Hepatocyte (in vitro differentiated cells): ENCODE measurements at regions not wholly inside any gene's neighbourhood (a gene's known extent, or its start where the extent isn't known, plus 50 kb on each side); places are given as distances from the start of the nearest gene placed in this dataset.

Source experiments
- DNase-seq: peaks from one replicate; pipeline ENCODE4 v3.0.0-alpha.2; 2016; ENCODE audit warnings: low spot score
- H2AFZ ChIP-seq: fragments of 200-600 bp; sonication (generic); 2 replicates; pipeline ENCODE4 v1.6.0; 2016; ENCODE audit warnings: antibody characterized with exemption, mild to moderate bottlenecking
- H3K27ac ChIP-seq: fragments of 200-600 bp; sonication (generic); 2 replicates; pipeline ENCODE4 v1.5.1; 2016; ENCODE audit warnings: mild to moderate bottlenecking
- H3K27me3 ChIP-seq: fragments of 200-600 bp; sonication (generic); 2 replicates; pipeline ENCODE4 v1.6.1; 2016
- H3K36me3 ChIP-seq: fragments of 200-600 bp; sonication (generic); replicated peaks from 2 replicates; pipeline ENCODE4 v1.5.1; 2016; ENCODE audit warnings: low read depth; ENCODE audit not compliant: insufficient read depth
- H3K4me1 ChIP-seq: fragments of 200-600 bp; sonication (generic); 2 replicates; pipeline ENCODE4 v1.5.1; 2016; ENCODE audit warnings: mild to moderate bottlenecking, moderate library complexity; ENCODE audit not compliant: insufficient read depth
- H3K4me2 ChIP-seq: fragments of 200-600 bp; sonication (generic); 2 replicates; pipeline ENCODE4 v1.6.0; 2016
- H3K4me3 ChIP-seq: fragments of 200-600 bp; sonication (generic); 2 replicates; pipeline ENCODE4 v1.5.1; 2016; ENCODE audit warnings: mild to moderate bottlenecking
- H3K79me2 ChIP-seq: fragments of 200-600 bp; sonication (generic); 2 replicates; pipeline ENCODE4 v1.6.0; 2017; ENCODE audit warnings: mild to moderate bottlenecking
- H3K9me2 ChIP-seq: fragments of 200-600 bp; sonication (generic); replicated peaks from 2 replicates; pipeline ENCODE4 v1.6.0; 2017; ENCODE audit warnings: mild to moderate bottlenecking; ENCODE audit not compliant: insufficient read depth
- H3K9me3 ChIP-seq: fragments of 200-600 bp; sonication (generic); 2 replicates; pipeline ENCODE4 v1.5.1; 2016; ENCODE audit warnings: low read depth, mild to moderate bottlenecking
- H4K20me1 ChIP-seq: fragments of 200-600 bp; sonication (generic); 2 replicates; pipeline ENCODE4 v1.6.0; 2016; ENCODE audit warnings: mild to moderate bottlenecking; ENCODE audit not compliant: insufficient read depth, poor library complexity, severe bottlenecking
- EZH2 ChIP-seq: fragments of 200-600 bp; sonication (generic); IDR thresholded peaks from 2 replicates; pipeline ENCODE4 v1.6.1; 2016; ENCODE audit warnings: antibody characterized with exemption, mild to moderate bottlenecking, borderline replicate concordance
- EZH2phosphoT487 ChIP-seq: fragments of 200-600 bp; sonication (generic); IDR thresholded peaks from one replicate; pipeline ENCODE4 v1.6.1; 2018; ENCODE audit warnings: antibody characterized with exemption, mild to moderate bottlenecking, low read depth, moderate library complexity; ENCODE audit not compliant: unreplicated experiment, severe bottlenecking
- WGBS: methylation state at CpG from one replicate; pipeline ENCODE4 v1.1.6; 2016; ENCODE audit warnings: low lambda C conversion rate; ENCODE audit errors: missing lambda C conversion rate; 5-methylcytosine and 5-hydroxymethylcytosine counted together
- TF ChIP-seq, protein P1 (sequence below): fragments of 200-600 bp; sonication (generic); IDR thresholded peaks from 2 replicates; pipeline ENCODE4 v1.5.1; 2016; ENCODE audit warnings: antibody characterized with exemption, mild to moderate bottlenecking; ENCODE audit not compliant: poor library complexity

GRCh38 chr21:35217504-35218060 lies 168.5 kb upstream of the RUNX1 start:
- Histone ChIP-seq H3K79me2 (no peaks in the 10 kb centered on the region), H3K27me3 (no peaks in the 10 kb centered on the region), H3K9me3 (no peaks in the 10 kb centered on the region), H3K9me2 (no peaks in the 10 kb centered on the region), H2AFZ (no peak overlapping the region), H4K20me1 (no peaks in the 10 kb centered on the region), H3K4me1 (peaks cover 7% of the 10 kb centered on the region), H3K36me3 (no peaks in the 10 kb centered on the region), H3K27ac (peak overlapping the region; percentile 37), H3K4me3 (no peak overlapping the region), H3K4me2 (no peak overlapping the region)
- 82% methylated on average over 1 of the region's 1 CpG for WGBS
- TF ChIP-seq EZH2 (no peak), EZH2phosphoT487 (no peak)
- TF ChIP-seq, protein P1, sequence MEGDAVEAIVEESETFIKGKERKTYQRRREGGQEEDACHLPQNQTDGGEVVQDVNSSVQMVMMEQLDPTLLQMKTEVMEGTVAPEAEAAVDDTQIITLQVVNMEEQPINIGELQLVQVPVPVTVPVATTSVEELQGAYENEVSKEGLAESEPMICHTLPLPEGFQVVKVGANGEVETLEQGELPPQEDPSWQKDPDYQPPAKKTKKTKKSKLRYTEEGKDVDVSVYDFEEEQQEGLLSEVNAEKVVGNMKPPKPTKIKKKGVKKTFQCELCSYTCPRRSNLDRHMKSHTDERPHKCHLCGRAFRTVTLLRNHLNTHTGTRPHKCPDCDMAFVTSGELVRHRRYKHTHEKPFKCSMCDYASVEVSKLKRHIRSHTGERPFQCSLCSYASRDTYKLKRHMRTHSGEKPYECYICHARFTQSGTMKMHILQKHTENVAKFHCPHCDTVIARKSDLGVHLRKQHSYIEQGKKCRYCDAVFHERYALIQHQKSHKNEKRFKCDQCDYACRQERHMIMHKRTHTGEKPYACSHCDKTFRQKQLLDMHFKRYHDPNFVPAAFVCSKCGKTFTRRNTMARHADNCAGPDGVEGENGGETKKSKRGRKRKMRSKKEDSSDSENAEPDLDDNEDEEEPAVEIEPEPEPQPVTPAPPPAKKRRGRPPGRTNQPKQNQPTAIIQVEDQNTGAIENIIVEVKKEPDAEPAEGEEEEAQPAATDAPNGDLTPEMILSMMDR = no peak
- peak; percentile 52 for DNase-seq

DNA sequence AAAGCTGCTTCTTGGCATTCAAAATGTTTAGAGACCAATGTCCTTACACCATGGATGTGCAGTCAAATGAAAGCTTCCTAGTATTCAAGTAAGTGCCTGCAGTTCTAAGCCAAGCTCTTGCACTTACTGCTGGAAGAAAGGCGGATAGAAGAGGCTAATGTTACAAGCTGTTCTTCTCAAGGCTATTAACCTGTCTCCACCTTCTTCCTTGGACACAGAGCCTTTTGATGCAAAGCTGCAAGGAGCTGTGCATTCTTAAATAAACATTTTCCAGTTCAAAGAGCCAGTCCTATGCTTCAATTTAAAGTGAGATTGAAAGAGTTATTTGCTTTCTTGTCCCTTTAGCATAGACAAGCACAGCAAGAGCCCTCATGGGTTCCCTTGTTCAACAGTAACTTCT lies 167.9 kb upstream of the RUNX1 start:
- no peaks in the 10 kb centered on the region for H3K9me2 ChIP-seq
- no peak for DNase-seq
- 50% methylated on average over 1 of the region's 1 CpG for WGBS
- no peaks in the 10 kb centered on the region for H3K27me3 ChIP-seq
- TF ChIP-seq EZH2phosphoT487 (no peak), EZH2 (no peak)
- TF ChIP-seq, protein P1 = no peak
- H3K4me2 ChIP-seq = no peak overlapping the region
- no peaks in the 10 kb centered on the region for H3K9me3 ChIP-seq
- H4K20me1 ChIP-seq = no peaks in the 10 kb centered on the region
- peak overlapping the region; percentile 37 for H3K27ac ChIP-seq
- H3K79me2 ChIP-seq = no peaks in the 10 kb centered on the region
- H2AFZ ChIP-seq = no peak overlapping the region
- no peaks in the 10 kb centered on the region for H3K36me3 ChIP-seq
- no peak overlapping the region for H3K4me3 ChIP-seq
- H3K4me1 ChIP-seq = peaks cover 7% of the 10 kb centered on the region

- Histone ChIP-seq H3K36me3 (no peaks in the 10 kb centered on the region), H2AFZ (no peak overlapping the region), H3K4me2 (no peak overlapping the region), H3K9me2 (no peaks in the 10 kb centered on the region), H3K27me3 (no peaks in the 10 kb centered on the region), H3K79me2 (no peaks in the 10 kb centered on the region), H3K27ac (no peak overlapping the region), H3K4me3 (no peak overlapping the region), H3K4me1 (peaks cover 7% of the 10 kb centered on the region), H3K9me3 (no peaks in the 10 kb centered on the region), H4K20me1 (no peaks in the 10 kb centered on the region)
- 80% methylated on average over 1 of the region's 1 CpG for WGBS
- TF ChIP-seq EZH2phosphoT487 (no peak), EZH2 (no peak)
- TF ChIP-seq, protein P1 = no peak
- no peak for DNase-seq
Measured at GRCh38 chr21:35215870-35216269, 166.8 kb upstream of the RUNX1 start.
